Suppressor macrophage (primary cell): ENCODE measurements at regions not wholly inside any gene's neighbourhood (a gene's known extent, or its start where the extent isn't known, plus 50 kb on each side); places are given as distances from the start of the nearest gene placed in this dataset.

Experiments
- DNase-seq, 4 experiments: peaks; one replicate each; pipeline ENCODE4 v3.0.0-alpha.2; 2020 to 2022

- no peak for DNase-seq
These were observed 141.7 kb downstream of the ZFP36L2 start for GRCh38 chr2:43084699-43085091.

- DNase-seq, result peak; percentile 60 to 81 (median 79)
These were observed 142.4 kb downstream of the ZFP36L2 start for GRCh38 chr2:43083710-43084698.

- peak in 3 of 4 experiments; percentile 44 to 56 (median 46) for DNase-seq
These were observed 143.3 kb downstream of the ZFP36L2 start for GRCh38 chr2:43082903-43083677.

- peak; percentile 32 to 65 (median 48) for DNase-seq
These were observed 144.1 kb downstream of the ZFP36L2 start for GRCh38 chr2:43082111-43082894.

- no peak for DNase-seq
These were observed 145.2 kb downstream of the ZFP36L2 start for GRCh38 chr2:43081131-43081765.

GRCh38 chr2:43080571-43081021 lies 145.8 kb downstream of the ZFP36L2 start:
- no peak for DNase-seq

- DNase-seq, result no peak
These were observed 147.3 kb downstream of the ZFP36L2 start for GRCh38 chr2:43078781-43079755.

GRCh38 chr2:43078301-43078700 lies 148.1 kb downstream of the ZFP36L2 start:
- DNase-seq, result no peak

- no peak for DNase-seq
These were observed 148.5 kb downstream of the ZFP36L2 start for GRCh38 chr2:43077876-43078275.

GRCh38 chr2:43076676-43077075 lies 149.7 kb downstream of the ZFP36L2 start:
- DNase-seq, result no peak

GRCh38 chr2:43075811-43076585 lies 150.4 kb downstream of the ZFP36L2 start:
- no peak for DNase-seq

- no peak for DNase-seq
These were observed 151.3 kb downstream of the ZFP36L2 start for GRCh38 chr2:43075054-43075593.

GRCh38 chr2:43074592-43075053 lies 151.8 kb downstream of the ZFP36L2 start:
- no peak for DNase-seq

- no peak for DNase-seq
These were observed 152.4 kb downstream of the ZFP36L2 start for GRCh38 chr2:43074052-43074451.

GRCh38 chr2:43073401-43073825 lies 153.0 kb downstream of the ZFP36L2 start:
- peak; percentile 36 to 68 (median 58) for DNase-seq

GRCh38 chr2:43071599-43072550 lies 154.5 kb downstream of the ZFP36L2 start:
- DNase-seq, result no peak

GRCh38 chr2:43070676-43071502 lies 155.5 kb downstream of the ZFP36L2 start:
- no peak for DNase-seq
